DMS79 (cell line): ENCODE measurements at regions not wholly inside any gene's neighbourhood (a gene's known extent, or its start where the extent isn't known, plus 50 kb on each side); places are given as distances from the start of the nearest gene placed in this dataset.

Source experiments
- DNase-seq: peaks from one replicate; lab custom pipeline; 2025; lab: John Stamatoyannopoulos, UW

GRCh38 chr5:165809914-165810313, 2304.5 kb downstream of the MAT2B start:
- DNase-seq = no peak

- DNase-seq = no peak
Measured at GRCh38 chr5:165829504-165829903, 2324.1 kb downstream of the MAT2B start.

- no peak for DNase-seq
Measured at GRCh38 chr5:165834891-165835290, 2329.5 kb downstream of the MAT2B start.

- DNase-seq = no peak
Measured at GRCh38 chr5:165836046-165836445, 2330.6 kb downstream of the MAT2B start.

- no peak for DNase-seq
Measured at GRCh38 chr5:165837286-165837685, 2331.9 kb downstream of the MAT2B start.

GRCh38 chr5:165844571-165844970, 2339.2 kb downstream of the MAT2B start:
- no peak for DNase-seq

GRCh38 chr5:165858118-165858517, 2352.7 kb downstream of the MAT2B start:
- no peak for DNase-seq

- no peak for DNase-seq
Measured at GRCh38 chr5:165859251-165859650, 2353.8 kb downstream of the MAT2B start.

GRCh38 chr5:165863239-165863638, 2357.8 kb downstream of the MAT2B start:
- DNase-seq = no peak

GRCh38 chr5:165871291-165871690, 2365.9 kb downstream of the MAT2B start:
- DNase-seq = no peak

- DNase-seq = no peak
Measured at GRCh38 chr5:165874851-165875250, 2369.4 kb downstream of the MAT2B start.

- no peak for DNase-seq
Measured at GRCh38 chr5:165876538-165876937, 2371.1 kb downstream of the MAT2B start.

GRCh38 chr5:165877475-165877874, 2372.1 kb downstream of the MAT2B start:
- DNase-seq = no peak

GRCh38 chr5:165881259-165881658, 2375.8 kb downstream of the MAT2B start:
- no peak for DNase-seq

GRCh38 chr5:165882099-165882498, 2376.7 kb downstream of the MAT2B start:
- DNase-seq = no peak

GRCh38 chr5:165885623-165886350, 2380.4 kb downstream of the MAT2B start:
- no peak for DNase-seq

- no peak for DNase-seq
Measured at GRCh38 chr5:165887147-165887546, 2381.7 kb downstream of the MAT2B start.

- no peak for DNase-seq
Measured at GRCh38 chr5:165892383-165892782, 2387.0 kb downstream of the MAT2B start.

- no peak for DNase-seq
Measured at GRCh38 chr5:165894916-165895315, 2389.5 kb downstream of the MAT2B start.

- DNase-seq = no peak
Measured at GRCh38 chr5:165903835-165904234, 2387.6 kb upstream of the WWC1 start.

- DNase-seq = no peak
Measured at GRCh38 chr5:165906871-165907270, 2384.6 kb upstream of the WWC1 start.

GRCh38 chr5:165913059-165913458, 2378.4 kb upstream of the WWC1 start:
- no peak for DNase-seq

- DNase-seq = no peak
Measured at GRCh38 chr5:165914456-165914855, 2377.0 kb upstream of the WWC1 start.

- DNase-seq = no peak
Measured at GRCh38 chr5:165919196-165919595, 2372.2 kb upstream of the WWC1 start.
